ENCODE measurements at regions not wholly inside any gene's neighbourhood (a gene's known extent, or its start where the extent isn't known, plus 50 kb on each side); places are given as distances from the start of the nearest gene placed in this dataset.

- no peaks in the 10 kb centered on the region for H3K27me3 ChIP-seq (ENCODE audit: control insufficient read depth in 4 of 4, insufficient read depth in 4 of 4, low read length in 3 of 4)
- H3K9ac ChIP-seq (ENCODE audit: low read depth in 1 of 2, low read length in 2 of 2), result no peak overlapping the region
- TF ChIP-seq RAD21 (IDR thresholded peaks at IDR 0.05) (no peak), FOXA2 (IDR thresholded peaks at IDR 0.05) (no peak), EGR1 (IDR thresholded peaks at IDR 0.05; ENCODE audit: low read depth in 2 of 2) (no peak), GABPA (IDR thresholded peaks at IDR 0.05 in 1 of 2, conservative IDR thresholded peaks at IDR 0.05 in 1 of 2) (no peak), REST (IDR thresholded peaks at IDR 0.05) (no peak), FOXA1 (IDR thresholded peaks at IDR 0.05) (no peak), HNF4A (conservative IDR thresholded peaks at IDR 0.05) (no peak), TAF1 (conservative IDR thresholded peaks at IDR 0.05) (no peak), YY1 (IDR thresholded peaks at IDR 0.05) (no peak), ZBTB33 (IDR thresholded peaks at IDR 0.05) (no peak), HNF4G (IDR thresholded peaks at IDR 0.05) (no peak)
- no peaks in the 10 kb centered on the region for H3K36me3 ChIP-seq (ENCODE audit: control insufficient read depth in 4 of 4, insufficient read depth in 3 of 4, low read depth in 1 of 4, low read length in 3 of 4)
- no peaks in the 10 kb centered on the region for H3K4me1 ChIP-seq (ENCODE audit: control insufficient read depth in 4 of 4, insufficient read depth in 4 of 4, low read length in 3 of 4)
- H3K27ac ChIP-seq (ENCODE audit: low read depth in 1 of 2, low read length in 2 of 2), result no peak overlapping the region
- H3K9me3 ChIP-seq (ENCODE audit: control insufficient read depth in 4 of 4, low read length in 3 of 4), result peaks cover 0 to 8% (median 5%) of the 10 kb centered on the region in 4 donors
- WGBS, result 89% methylated on average over 3 of the region's 3 CpGs
- no peak for DNase-seq (ENCODE audit: low spot score)
- no peak overlapping the region for H3K4me3 ChIP-seq (ENCODE audit: low read depth in 1 of 3, low read length in 3 of 3)
These were observed 64.3 kb upstream of the VANGL1 start for GRCh38 chr1:115577513-115577912.

GRCh38 chr1:115575661-115576060, 66.1 kb upstream of the VANGL1 start:
- TF ChIP-seq HNF4A (conservative IDR thresholded peaks at IDR 0.05) (no peak), MAX (IDR thresholded peaks at IDR 0.05) (no peak), SP1 (IDR thresholded peaks at IDR 0.05) (no peak), FOXA1 (IDR thresholded peaks at IDR 0.05) (no peak), YY1 (IDR thresholded peaks at IDR 0.05) (no peak)
- Histone ChIP-seq H3K9ac (ENCODE audit: low read depth in 1 of 2, low read length in 2 of 2) (no peak overlapping the region), H3K27me3 (ENCODE audit: control insufficient read depth in 4 of 4, insufficient read depth in 4 of 4, low read length in 3 of 4) (no peaks in the 10 kb centered on the region), H3K36me3 (ENCODE audit: control insufficient read depth in 4 of 4, insufficient read depth in 3 of 4, low read depth in 1 of 4, low read length in 3 of 4) (no peaks in the 10 kb centered on the region), H3K27ac (ENCODE audit: low read depth in 1 of 2, low read length in 2 of 2) (no peak overlapping the region), H3K9me3 (ENCODE audit: control insufficient read depth in 4 of 4, low read length in 3 of 4) (peaks cover 0 to 14% (median 7%) of the 10 kb centered on the region in 4 donors), H3K4me3 (ENCODE audit: low read depth in 1 of 3, low read length in 3 of 3) (no peak overlapping the region), H3K4me1 (ENCODE audit: control insufficient read depth in 4 of 4, insufficient read depth in 4 of 4, low read length in 3 of 4) (no peaks in the 10 kb centered on the region)
- DNase-seq (ENCODE audit: low spot score), result no peak

- Histone ChIP-seq H3K9ac (ENCODE audit: low read depth in 1 of 2, low read length in 2 of 2) (no peak overlapping the region), H3K27me3 (ENCODE audit: control insufficient read depth in 4 of 4, insufficient read depth in 4 of 4, low read length in 3 of 4) (no peaks in the 10 kb centered on the region), H3K36me3 (ENCODE audit: control insufficient read depth in 4 of 4, insufficient read depth in 3 of 4, low read depth in 1 of 4, low read length in 3 of 4) (no peaks in the 10 kb centered on the region), H3K4me1 (ENCODE audit: control insufficient read depth in 4 of 4, insufficient read depth in 4 of 4, low read length in 3 of 4) (no peaks in the 10 kb centered on the region), H3K4me3 (ENCODE audit: low read depth in 1 of 3, low read length in 3 of 3) (no peak overlapping the region), H3K27ac (ENCODE audit: low read depth in 1 of 2, low read length in 2 of 2) (no peak overlapping the region), H3K9me3 (ENCODE audit: control insufficient read depth in 4 of 4, low read length in 3 of 4) (peaks cover 0 to 18% (median 8%) of the 10 kb centered on the region in 4 donors)
- WGBS, result 86% methylated on average over 1 of the region's 1 CpG
- no peak for DNase-seq (ENCODE audit: low spot score)
- TF ChIP-seq YY1 (IDR thresholded peaks at IDR 0.05) (no peak), RAD21 (IDR thresholded peaks at IDR 0.05) (no peak), FOXA1 (IDR thresholded peaks at IDR 0.05) (no peak), RXRA (IDR thresholded peaks at IDR 0.05) (no peak), GABPA (IDR thresholded peaks at IDR 0.05 in 1 of 2, conservative IDR thresholded peaks at IDR 0.05 in 1 of 2) (no peak), SP1 (IDR thresholded peaks at IDR 0.05) (no peak), HNF4A (conservative IDR thresholded peaks at IDR 0.05) (no peak), CTCF (IDR thresholded peaks at IDR 0.05; ENCODE audit: low read depth, low read length, missing input control) (no peak), FOXA2 (IDR thresholded peaks at IDR 0.05) (no peak), EGR1 (IDR thresholded peaks at IDR 0.05; ENCODE audit: low read depth in 2 of 2) (no peak), ZBTB33 (IDR thresholded peaks at IDR 0.05) (no peak), MAX (IDR thresholded peaks at IDR 0.05) (no peak), NR2F2 (IDR thresholded peaks at IDR 0.05) (no peak), TAF1 (conservative IDR thresholded peaks at IDR 0.05) (no peak)
These were observed 69.1 kb upstream of the VANGL1 start for GRCh38 chr1:115572710-115573109.

Measured in liver (tissue), 8 donors.